H9 (cell line): ENCODE measurements at regions not wholly inside any gene's neighbourhood (a gene's known extent, or its start where the extent isn't known, plus 50 kb on each side); places are given as distances from the start of the nearest gene placed in this dataset.

Experiments used
- DNase-seq: peaks from one replicate; pipeline ENCODE4 v3.0.0-alpha.2; 2017
- H2AFZ ChIP-seq: one replicate; pipeline ENCODE4 v1.6.1; 2013; ENCODE audit warnings: mild to moderate bottlenecking, low read length, control low read depth, moderate library complexity
- H2AK5ac ChIP-seq: 2 replicates; pipeline ENCODE4 v1.6.1; 2013; ENCODE audit warnings: low read length, control low read depth, mixed read lengths; ENCODE audit not compliant: insufficient read length
- H2BK120ac ChIP-seq: one replicate; pipeline ENCODE4 v1.6.1; 2013; ENCODE audit warnings: low read depth, mild to moderate bottlenecking, low read length, control low read depth, inconsistent platforms; ENCODE audit not compliant: poor library complexity, severe bottlenecking
- H2BK12ac ChIP-seq: 2 replicates; pipeline ENCODE4 v1.6.1; 2013; ENCODE audit warnings: low read length, control low read depth, mixed read lengths, low read depth; ENCODE audit not compliant: insufficient read length
- H2BK15ac ChIP-seq: 2 replicates; pipeline ENCODE4 v1.6.1; 2013; ENCODE audit warnings: low read depth, low read length, control low read depth
- H2BK20ac ChIP-seq: one replicate; pipeline ENCODE4 v1.6.1; 2013; ENCODE audit warnings: low read depth, mild to moderate bottlenecking, low read length, control low read depth, inconsistent platforms; ENCODE audit not compliant: poor library complexity, severe bottlenecking
- H2BK5ac ChIP-seq: 2 replicates; pipeline ENCODE4 v1.6.1; 2013; ENCODE audit warnings: low read length, control low read depth, mixed read lengths; ENCODE audit not compliant: insufficient read length
- H3K14ac ChIP-seq: 2 replicates; pipeline ENCODE4 v1.6.1; 2013; ENCODE audit warnings: low read length, control low read depth; ENCODE audit not compliant: insufficient read depth
- H3K18ac ChIP-seq: 2 replicates; pipeline ENCODE4 v1.6.1; 2013; ENCODE audit warnings: low read depth, mild to moderate bottlenecking, mixed read lengths, low read length, control low read depth; ENCODE audit not compliant: insufficient read length
- H3K23ac ChIP-seq: 2 replicates; pipeline ENCODE4 v1.6.1; 2013; ENCODE audit warnings: low read length, control low read depth, mixed read lengths, low read depth; ENCODE audit not compliant: insufficient read length
- H3K23me2 ChIP-seq: 2 replicates; pipeline ENCODE4 v1.6.1; 2013; ENCODE audit warnings: low read depth, mild to moderate bottlenecking, mixed read lengths, low read length, control low read depth; ENCODE audit not compliant: insufficient read length, poor library complexity, severe bottlenecking
- H3K27ac ChIP-seq: 2 replicates; pipeline ENCODE4 v1.5.1; 2013; ENCODE audit warnings: low read length, control low read depth, mixed read lengths, low read depth; ENCODE audit not compliant: insufficient read length
- H3K27me3 ChIP-seq: 2 replicates; pipeline ENCODE4 v1.6.1; 2013; ENCODE audit warnings: low read length, control low read depth, inconsistent platforms; ENCODE audit not compliant: insufficient read depth
- H3K4ac ChIP-seq: 2 replicates; pipeline ENCODE4 v1.6.1; 2013; ENCODE audit warnings: low read depth, mild to moderate bottlenecking, control low read depth, inconsistent platforms, low read length, moderate library complexity
- H3K4me1 ChIP-seq: 2 replicates; pipeline ENCODE4 v1.6.1; 2013; ENCODE audit warnings: low read length, control low read depth, inconsistent platforms; ENCODE audit not compliant: insufficient read depth
- H3K4me2 ChIP-seq: 2 replicates; pipeline ENCODE4 v1.6.1; 2013; ENCODE audit warnings: low read length, control low read depth, mixed read lengths; ENCODE audit not compliant: insufficient read length, insufficient read depth
- H3K56ac ChIP-seq: 2 replicates; pipeline ENCODE4 v1.6.1; 2013; ENCODE audit warnings: low read depth, mild to moderate bottlenecking, mixed read lengths, low read length, control low read depth; ENCODE audit not compliant: insufficient read length
- H3K79me1 ChIP-seq: 2 replicates; pipeline ENCODE4 v1.6.1; 2013; ENCODE audit warnings: low read depth, mild to moderate bottlenecking, moderate library complexity, low read length, control low read depth, inconsistent platforms; ENCODE audit not compliant: insufficient read depth, poor library complexity, severe bottlenecking
- H3K79me2 ChIP-seq: 2 replicates; pipeline ENCODE4 v1.6.1; 2013; ENCODE audit warnings: low read length, control low read depth, inconsistent platforms; ENCODE audit not compliant: insufficient read depth
- H3K9ac ChIP-seq: 2 replicates; pipeline ENCODE4 v1.6.1; 2013; ENCODE audit warnings: low read length, control low read depth, mixed read lengths; ENCODE audit not compliant: insufficient read length; ENCODE audit errors: extremely low read depth
- H3K9me3 ChIP-seq: one replicate; pipeline ENCODE4 v1.6.1; 2013; ENCODE audit warnings: low read depth, low read length, inconsistent platforms; ENCODE audit not compliant: control insufficient read depth
- H3T11ph ChIP-seq: one replicate; pipeline ENCODE4 v1.6.1; 2013; ENCODE audit warnings: mild to moderate bottlenecking, low read length, control low read depth, inconsistent platforms
- H4K20me1 ChIP-seq: one replicate; pipeline ENCODE4 v1.6.1; 2013; ENCODE audit not compliant: control insufficient read depth, insufficient read length, insufficient read depth
- H4K5ac ChIP-seq: 2 replicates; pipeline ENCODE4 v1.6.1; 2013; ENCODE audit warnings: low read depth, mild to moderate bottlenecking, mixed read lengths, low read length, control low read depth; ENCODE audit not compliant: insufficient read length
- H4K8ac ChIP-seq: replicated peaks from 2 replicates; pipeline ENCODE4 v1.6.1; 2013; ENCODE audit warnings: low read length, control low read depth, mixed read lengths, low read depth; ENCODE audit not compliant: insufficient read length
- H4K91ac ChIP-seq: 2 replicates; pipeline ENCODE4 v1.6.1; 2013; ENCODE audit warnings: low read depth, mild to moderate bottlenecking, moderate library complexity, mixed read lengths, low read length, control low read depth; ENCODE audit not compliant: insufficient read length
- H3K27ac Mint-ChIP-seq, 3 experiments: 2 replicates in 2 of 3; 3 replicates in 1 of 3; pipeline ENCODE4 v1.8.0; 2020 to 2021; ENCODE audit warnings: mixed read lengths in 3 of 3, mild to moderate bottlenecking in 1 of 3, moderate library complexity in 1 of 3
- H3K27me3 Mint-ChIP-seq: 2 replicates; pipeline ENCODE4 v1.8.0; 2021; ENCODE audit warnings: low read depth, mild to moderate bottlenecking, moderate library complexity, mixed read lengths
- H3K36me3 Mint-ChIP-seq, 3 experiments: 2 replicates in 2 of 3; 3 replicates in 1 of 3; pipeline ENCODE4 v1.8.0; 2020 to 2021; ENCODE audit warnings: low read depth in 3 of 3, mixed read lengths in 3 of 3; ENCODE audit not compliant: insufficient read depth in 1 of 3
- H3K4me1 Mint-ChIP-seq, 2 experiments: 2 replicates each; pipeline ENCODE4 v1.8.0; 2020; ENCODE audit warnings: mixed read lengths in 2 of 2
- H3K4me3 Mint-ChIP-seq, 2 experiments: 2 replicates in 1 of 2; 3 replicates in 1 of 2; pipeline ENCODE4 v1.8.0; 2020 to 2021; ENCODE audit warnings: mild to moderate bottlenecking in 2 of 2, mixed read lengths in 2 of 2, moderate library complexity in 1 of 2
- H3K9me3 Mint-ChIP-seq, 2 experiments: 2 replicates in 1 of 2; 3 replicates in 1 of 2; pipeline ENCODE4 v1.8.0; 2020; ENCODE audit warnings: mild to moderate bottlenecking in 2 of 2, mixed read lengths in 2 of 2, moderate library complexity in 1 of 2
- CTCF ChIP-seq: fragments of 200-600 bp; sonication (generic); conservative IDR thresholded peaks from 3 replicates; pipeline ENCODE4 v1.8.0; 2021; ENCODE audit warnings: antibody characterized with exemption, mild to moderate bottlenecking

GRCh38 chr1:199279067-199279466 lies 640.2 kb downstream of the PTPRC start:
- Mint-ChIP-seq H3K9me3 (0 out of 5 replicates have a peak, but pooled peaks cover 0 to 2% of the 10 kb centered on the region in 2 experiments), H3K4me1 (peaks cover 0 to 4% of the 10 kb centered on the region in 2 experiments; a peak in 2 of 4 replicates), H3K4me3 (no peak overlapping the region), H3K27me3 (no peaks in the 10 kb centered on the region), H3K36me3 (no peaks in the 10 kb centered on the region), H3K27ac (no peak overlapping the region; a peak in 2 of 7 replicates)
- Histone ChIP-seq H3K18ac (no peak overlapping the region), H3T11ph (no peak overlapping the region), H4K8ac (no peak overlapping the region), H3K4me1 (0 out of 2 replicates have a peak, but pooled peaks cover 1% of the 10 kb centered on the region), H3K4me2 (no peak overlapping the region), H3K9me3 (no peaks in the 10 kb centered on the region), H2BK5ac (no peak overlapping the region), H3K9ac (no peak overlapping the region), H3K27ac (no peak overlapping the region), H3K79me2 (no peaks in the 10 kb centered on the region), H3K56ac (no peak overlapping the region), H4K91ac (no peak overlapping the region), H3K23ac (no peak overlapping the region), H2BK20ac (no peak overlapping the region), H3K79me1 (no peaks in the 10 kb centered on the region), H2AFZ (no peak overlapping the region), H4K5ac (no peak overlapping the region), H4K20me1 (no peaks in the 10 kb centered on the region), H2BK15ac (no peak overlapping the region), H2BK12ac (no peak overlapping the region), H3K23me2 (no peaks in the 10 kb centered on the region), H2BK120ac (no peak overlapping the region), H3K27me3 (no peaks in the 10 kb centered on the region), H2AK5ac (no peak overlapping the region), H3K4ac (no peak overlapping the region), H3K14ac (no peak overlapping the region)
- no peak for TF ChIP-seq CTCF
- DNase-seq: no peak
